WI38 (cell line): ENCODE measurements at regions not wholly inside any gene's neighbourhood (a gene's known extent, or its start where the extent isn't known, plus 50 kb on each side); places are given as distances from the start of the nearest gene placed in this dataset.

Experiments
- H3K4me3 ChIP-seq: 2 replicates; pipeline ENCODE4 v1.5.1; 2011; ENCODE audit warnings: low read depth, mild to moderate bottlenecking, control low read depth, low read length
- TF ChIP-seq, protein P1 (sequence below): IDR thresholded peaks from 2 replicates; pipeline ENCODE4 v1.5.1; 2012; ENCODE audit warnings: low read depth, mild to moderate bottlenecking, control low read depth, low read length

- TF ChIP-seq, protein P1, sequence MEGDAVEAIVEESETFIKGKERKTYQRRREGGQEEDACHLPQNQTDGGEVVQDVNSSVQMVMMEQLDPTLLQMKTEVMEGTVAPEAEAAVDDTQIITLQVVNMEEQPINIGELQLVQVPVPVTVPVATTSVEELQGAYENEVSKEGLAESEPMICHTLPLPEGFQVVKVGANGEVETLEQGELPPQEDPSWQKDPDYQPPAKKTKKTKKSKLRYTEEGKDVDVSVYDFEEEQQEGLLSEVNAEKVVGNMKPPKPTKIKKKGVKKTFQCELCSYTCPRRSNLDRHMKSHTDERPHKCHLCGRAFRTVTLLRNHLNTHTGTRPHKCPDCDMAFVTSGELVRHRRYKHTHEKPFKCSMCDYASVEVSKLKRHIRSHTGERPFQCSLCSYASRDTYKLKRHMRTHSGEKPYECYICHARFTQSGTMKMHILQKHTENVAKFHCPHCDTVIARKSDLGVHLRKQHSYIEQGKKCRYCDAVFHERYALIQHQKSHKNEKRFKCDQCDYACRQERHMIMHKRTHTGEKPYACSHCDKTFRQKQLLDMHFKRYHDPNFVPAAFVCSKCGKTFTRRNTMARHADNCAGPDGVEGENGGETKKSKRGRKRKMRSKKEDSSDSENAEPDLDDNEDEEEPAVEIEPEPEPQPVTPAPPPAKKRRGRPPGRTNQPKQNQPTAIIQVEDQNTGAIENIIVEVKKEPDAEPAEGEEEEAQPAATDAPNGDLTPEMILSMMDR = no peak
- H3K4me3 ChIP-seq = no peak overlapping the region
Measured at GRCh38 chr6:155964544-155964943, 508.9 kb upstream of the NOX3 start.

DNA sequence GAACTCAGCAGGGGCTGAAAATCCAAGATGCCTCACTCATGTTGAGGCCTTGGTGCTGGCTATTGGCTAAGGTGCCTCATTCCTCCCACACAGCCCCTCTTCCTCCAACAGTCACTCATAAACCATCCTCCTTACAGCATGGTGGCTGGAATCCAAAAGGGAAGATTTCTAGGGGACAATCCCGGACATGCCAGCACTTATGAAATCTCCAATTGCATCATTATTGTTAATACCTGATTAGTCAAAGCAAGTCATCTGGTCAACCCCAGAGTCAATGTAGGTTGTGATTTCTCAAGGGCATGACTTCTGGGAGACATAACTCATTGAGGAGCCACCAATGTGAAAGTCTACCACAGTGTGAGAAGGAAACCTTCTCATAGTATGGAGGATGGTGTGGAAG lies 506.6 kb upstream of the NOX3 start:
- TF ChIP-seq, protein P1 = no peak
- no peak overlapping the region for H3K4me3 ChIP-seq

DNA sequence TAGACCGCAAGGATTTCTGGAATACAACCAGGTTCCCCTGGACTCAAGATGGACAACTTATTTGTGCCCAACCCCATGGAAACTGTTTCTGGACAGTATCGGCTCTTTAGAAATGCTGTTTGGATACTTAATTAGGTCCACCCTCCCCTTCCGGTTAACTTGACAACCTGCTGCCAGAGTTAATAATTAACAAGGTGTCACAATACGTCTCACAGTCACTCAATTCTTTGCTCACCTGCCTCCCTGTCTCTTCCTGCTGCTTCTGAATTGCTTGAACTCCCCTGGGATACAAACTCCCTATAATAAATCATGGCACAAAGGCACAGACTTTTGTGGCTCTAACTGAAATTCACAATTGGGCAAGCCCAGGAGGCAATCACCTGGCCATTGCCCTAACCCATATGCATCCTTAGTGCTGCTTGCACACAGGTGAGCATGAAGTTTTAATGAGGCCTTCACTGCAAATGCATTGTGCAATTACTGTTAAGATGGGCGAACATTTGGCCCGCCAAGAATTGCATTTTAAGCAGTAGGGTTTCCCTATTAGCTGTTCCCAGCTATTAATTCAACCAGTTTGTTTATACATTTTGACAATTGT lies 504.4 kb upstream of the NOX3 start:
- H3K4me3 ChIP-seq = no peak overlapping the region
- TF ChIP-seq, protein P1 = no peak

DNA sequence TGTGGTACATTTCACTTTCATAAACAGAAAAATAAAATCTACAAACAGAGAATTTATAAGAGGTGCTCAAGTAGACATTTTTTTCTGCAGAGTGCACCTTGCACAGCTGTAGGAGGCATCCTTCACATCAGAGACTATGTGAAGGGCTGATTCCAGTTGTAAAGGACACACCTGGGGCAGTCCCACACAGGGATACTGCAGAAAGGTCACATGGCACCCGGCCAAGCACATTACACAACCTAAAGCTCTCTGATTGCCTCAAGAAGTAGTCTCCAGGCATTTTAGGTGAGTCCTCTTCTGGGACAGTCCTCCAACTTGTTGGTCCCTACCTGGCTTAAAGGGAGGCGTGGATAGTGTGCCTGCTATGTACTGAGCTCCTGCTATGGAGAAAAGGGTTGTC lies 502.9 kb upstream of the NOX3 start:
- TF ChIP-seq, protein P1 = no peak
- H3K4me3 ChIP-seq = no peak overlapping the region

- H3K4me3 ChIP-seq = no peak overlapping the region
- TF ChIP-seq, protein P1 = no peak
Measured at GRCh38 chr6:155955038-155955437, 499.4 kb upstream of the NOX3 start.

GRCh38 chr6:155954149-155954548 lies 498.5 kb upstream of the NOX3 start:
- no peak overlapping the region for H3K4me3 ChIP-seq
- TF ChIP-seq, protein P1 = no peak

DNA sequence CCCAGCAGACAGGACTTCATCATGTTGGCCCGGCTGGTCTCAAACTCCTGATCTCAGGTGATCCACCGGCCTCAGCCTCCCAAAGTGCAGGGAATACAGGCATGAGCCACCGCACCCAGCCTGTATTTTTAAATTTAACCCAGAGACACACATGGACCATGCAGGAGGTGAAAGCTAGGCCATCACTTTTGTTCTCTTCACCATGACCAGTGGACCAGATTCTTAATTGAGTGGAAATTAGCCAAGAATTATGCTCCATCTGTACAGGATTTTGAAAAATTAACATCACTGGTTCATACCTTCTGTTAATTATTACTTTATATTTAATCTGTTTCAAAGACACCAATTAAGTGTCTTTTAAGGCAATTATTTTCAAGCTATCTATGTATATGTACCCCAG lies 493.6 kb upstream of the NOX3 start:
- H3K4me3 ChIP-seq = no peak overlapping the region
- TF ChIP-seq, protein P1 = no peak
